Loucy (cell line): ENCODE measurements at regions not wholly inside any gene's neighbourhood (a gene's known extent, or its start where the extent isn't known, plus 50 kb on each side); places are given as distances from the start of the nearest gene placed in this dataset.

ENCODE experiments used
- EZH2phosphoT487 ChIP-seq: fragments of 200-600 bp; IDR thresholded peaks from 2 replicates; pipeline ENCODE4 v1.6.1; 2018; ENCODE audit warnings: antibody characterized with exemption, mild to moderate bottlenecking, moderate library complexity, borderline replicate concordance
- TF ChIP-seq, protein P1 (sequence below): fragments of 200-600 bp; sonication (generic); conservative IDR thresholded peaks from 2 replicates; pipeline ENCODE4 v1.5.1; 2014; ENCODE audit warnings: mild to moderate bottlenecking, antibody characterized with exemption, low read length

DNA sequence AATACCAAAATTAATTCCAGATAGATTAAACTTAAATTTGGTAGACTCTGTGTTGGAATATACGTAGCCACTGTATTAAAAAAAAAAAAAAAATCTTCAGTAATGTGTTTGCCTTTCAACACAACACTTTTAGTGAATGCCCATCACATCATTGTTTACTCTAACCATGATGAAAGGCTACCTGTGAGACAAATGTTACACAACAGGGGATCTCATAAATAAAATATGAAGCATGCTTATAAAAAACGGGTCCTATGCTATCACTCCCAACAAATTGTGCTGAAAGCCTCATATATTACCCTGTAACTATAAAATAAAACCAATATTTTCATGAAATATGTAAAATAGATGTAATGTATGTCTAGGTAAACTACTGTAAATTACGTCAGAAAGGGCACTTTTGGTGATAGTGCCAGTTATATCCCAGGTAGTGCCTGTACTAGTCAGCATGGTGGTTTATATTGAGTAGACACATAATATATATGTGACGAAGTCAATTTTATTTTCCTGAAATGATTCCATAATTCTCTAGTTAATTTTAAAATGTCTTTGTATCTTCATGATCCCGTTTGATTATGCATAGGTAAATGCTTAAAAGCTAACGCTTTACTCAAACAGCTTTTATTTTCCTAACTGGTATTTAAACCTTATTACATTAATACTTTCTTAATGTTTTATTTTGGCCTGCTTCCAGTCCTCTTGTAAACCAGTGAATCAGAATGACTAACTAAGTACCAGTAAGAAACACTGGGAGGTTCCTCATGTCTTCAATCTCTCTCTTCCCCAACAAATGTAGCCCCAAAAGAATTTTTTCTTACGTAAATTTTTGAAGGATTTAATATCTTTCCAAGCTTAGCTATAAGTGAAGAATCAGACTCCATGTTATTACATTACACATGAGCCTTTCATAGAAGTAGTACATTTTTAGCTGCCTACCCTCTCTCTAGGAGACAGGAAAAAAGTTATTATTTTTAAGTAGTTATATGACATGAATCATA is 420.3 kb downstream of the GABRG2 start:
- TF ChIP-seq EZH2phosphoT487, result no peak
- TF ChIP-seq, protein P1, sequence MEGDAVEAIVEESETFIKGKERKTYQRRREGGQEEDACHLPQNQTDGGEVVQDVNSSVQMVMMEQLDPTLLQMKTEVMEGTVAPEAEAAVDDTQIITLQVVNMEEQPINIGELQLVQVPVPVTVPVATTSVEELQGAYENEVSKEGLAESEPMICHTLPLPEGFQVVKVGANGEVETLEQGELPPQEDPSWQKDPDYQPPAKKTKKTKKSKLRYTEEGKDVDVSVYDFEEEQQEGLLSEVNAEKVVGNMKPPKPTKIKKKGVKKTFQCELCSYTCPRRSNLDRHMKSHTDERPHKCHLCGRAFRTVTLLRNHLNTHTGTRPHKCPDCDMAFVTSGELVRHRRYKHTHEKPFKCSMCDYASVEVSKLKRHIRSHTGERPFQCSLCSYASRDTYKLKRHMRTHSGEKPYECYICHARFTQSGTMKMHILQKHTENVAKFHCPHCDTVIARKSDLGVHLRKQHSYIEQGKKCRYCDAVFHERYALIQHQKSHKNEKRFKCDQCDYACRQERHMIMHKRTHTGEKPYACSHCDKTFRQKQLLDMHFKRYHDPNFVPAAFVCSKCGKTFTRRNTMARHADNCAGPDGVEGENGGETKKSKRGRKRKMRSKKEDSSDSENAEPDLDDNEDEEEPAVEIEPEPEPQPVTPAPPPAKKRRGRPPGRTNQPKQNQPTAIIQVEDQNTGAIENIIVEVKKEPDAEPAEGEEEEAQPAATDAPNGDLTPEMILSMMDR, result no peak
